B cell (primary cell): ENCODE measurements at regions not wholly inside any gene's neighbourhood (a gene's known extent, or its start where the extent isn't known, plus 50 kb on each side); places are given as distances from the start of the nearest gene placed in this dataset.

Experiments used
- ATAC-seq: fragments of 200-7000 bp; cut with Tn5 transposase; one replicate; pipeline ENCODE4 v1.10.0; 2021; ENCODE audit warnings: low read depth, mild to moderate bottlenecking, moderate number of reproducible peaks, moderate library complexity
- CTCF ChIA-PET: fragments of 350-600 bp; sonication (Branson Sonifier 250); formaldehyde crosslinking; loops from one replicate; lab custom pipeline; 2021; ENCODE audit warnings: antibody characterized with exemption, inconsistent platforms; lab: Charles Lee
- POLR2A ChIA-PET: fragments of 350-600 bp; sonication (Branson Sonifier 250); formaldehyde crosslinking; loops from one replicate; lab custom pipeline; 2021; ENCODE audit warnings: antibody characterized with exemption; lab: Charles Lee
- DNase-seq: peaks from one replicate; pipeline ENCODE4 v3.0.0; 2013
- H2AFZ ChIP-seq: 2 replicates; pipeline ENCODE4 v1.6.1; 2012; ENCODE audit warnings: mild to moderate bottlenecking, low read depth, low read length; ENCODE audit not compliant: insufficient read depth, poor library complexity, severe bottlenecking
- H3K27ac ChIP-seq, 2 donors: 1 replicate in 1 of 2; 2 replicates in 1 of 2; pipeline ENCODE4 v1.5.1; 2012 to 2013; ENCODE audit warnings: low read length in 2 of 2, mild to moderate bottlenecking in 2 of 2, moderate library complexity in 1 of 2
- H3K27me3 ChIP-seq, 4 experiments: fragments of 200-600 bp in 1 of 4; sonication (generic) in 1 of 4; replicated peaks in 1 of 4; 1 replicate in 2 of 4; 2 replicates in 2 of 4; pipeline versions ENCODE4 v1.6.1 to v1.7.0; 2013 to 2016; ENCODE audit warnings: low read length in 3 of 4, mild to moderate bottlenecking in 2 of 4, mixed read lengths in 1 of 4, moderate library complexity in 1 of 4; ENCODE audit not compliant: insufficient read depth in 4 of 4, control insufficient read depth in 3 of 4; ENCODE audit errors: control extremely low read depth in 1 of 4
- H3K36me3 ChIP-seq, 2 experiments: replicated peaks in 1 of 2; 1 replicate in 1 of 2; 2 replicates in 1 of 2; pipeline versions ENCODE4 v1.6.1 to v1.7.1; 2013; ENCODE audit warnings: low read length in 1 of 2; ENCODE audit not compliant: insufficient read depth in 2 of 2, control insufficient read depth in 1 of 2; ENCODE audit errors: control extremely low read depth in 1 of 2, extremely low read depth in 1 of 2
- H3K4me1 ChIP-seq, 2 donors: fragments of 200-600 bp in 1 of 2; sonication (generic) in 1 of 2; 1 replicate in 1 of 2; 2 replicates in 1 of 2; pipeline versions ENCODE4 v1.5.1 to v1.6.1; 2013 to 2017; ENCODE audit warnings: low read length in 2 of 2; ENCODE audit not compliant: control insufficient read depth in 2 of 2, insufficient read depth in 2 of 2
- H3K4me2 ChIP-seq: replicated peaks from 2 replicates; pipeline ENCODE3; 2012; ENCODE audit warnings: mild to moderate bottlenecking, low read depth, low read length; ENCODE audit not compliant: poor library complexity, severe bottlenecking
- H3K4me3 ChIP-seq, 5 experiments: fragments of 200-600 bp in 1 of 5; sonication (generic) in 1 of 5; 1 replicate in 3 of 5; 2 replicates in 2 of 5; pipeline versions ENCODE4 v1.5.1 to v1.7.0; 2011 to 2016; ENCODE audit warnings: low read length in 4 of 5, mild to moderate bottlenecking in 4 of 5, low read depth in 2 of 5, control low read depth in 1 of 5, moderate library complexity in 1 of 5; ENCODE audit not compliant: insufficient read depth in 1 of 5; ENCODE audit errors: control extremely low read depth in 1 of 5, extremely low read depth in 1 of 5
- H3K79me2 ChIP-seq: fragments of 200-600 bp; sonication (generic); one replicate; pipeline ENCODE4 v1.6.0; 2016; ENCODE audit warnings: low read length; ENCODE audit not compliant: control insufficient read depth, insufficient read depth
- H3K9ac ChIP-seq: fragments of 200-600 bp; sonication (generic); 2 replicates; pipeline ENCODE4 v1.6.1; 2017; ENCODE audit warnings: mild to moderate bottlenecking, low read length, moderate library complexity
- H3K9me3 ChIP-seq, 3 donors: one replicate each; pipeline versions ENCODE4 v1.6.1 to v1.7.1; 2013; ENCODE audit warnings: low read length in 2 of 3; ENCODE audit not compliant: control insufficient read depth in 2 of 3, insufficient read depth in 1 of 3; ENCODE audit errors: control extremely low read depth in 1 of 3
- H4K20me1 ChIP-seq: 2 replicates; pipeline ENCODE4 v1.6.0; 2012; ENCODE audit warnings: mild to moderate bottlenecking, low read length; ENCODE audit not compliant: insufficient read depth, control insufficient read depth, poor library complexity, severe bottlenecking
- H3K27ac Mint-ChIP-seq: one replicate; pipeline ENCODE4 v1.8.0; 2021; ENCODE audit warnings: mixed read lengths
- H3K27me3 Mint-ChIP-seq: one replicate; pipeline ENCODE4 v1.8.0; 2021; ENCODE audit warnings: mixed read lengths
- H3K4me1 Mint-ChIP-seq: one replicate; pipeline ENCODE4 v1.8.0; 2021; ENCODE audit warnings: mixed read lengths
- H3K4me3 Mint-ChIP-seq: one replicate; pipeline ENCODE4 v1.8.0; 2021; ENCODE audit warnings: mixed read lengths
- H3K9me3 Mint-ChIP-seq: one replicate; pipeline ENCODE4 v1.8.0; 2022; ENCODE audit warnings: mixed read lengths; ENCODE audit not compliant: insufficient read depth
- CTCF ChIP-seq: fragments of 200-600 bp; IDR thresholded peaks from one replicate; pipeline ENCODE4 v1.8.0; 2022; ENCODE audit warnings: antibody characterized with exemption, mild to moderate bottlenecking
- EZH2 ChIP-seq: IDR thresholded peaks from 2 replicates; pipeline ENCODE4 v1.6.1; 2012; ENCODE audit warnings: borderline replicate concordance, low read depth, mild to moderate bottlenecking, moderate library complexity, low read length; ENCODE audit not compliant: insufficient read depth, poor library complexity, severe bottlenecking
- WGBS: methylation state at CpG from one replicate; pipeline ENCODE4 v1.1.5; 2013; ENCODE audit warnings: missing lambda C conversion rate; ENCODE audit not compliant: insufficient coverage; 5-methylcytosine and 5-hydroxymethylcytosine counted together
- intact Hi-C: fragments of 100-400 bp; cut with micrococcal nuclease; formaldehyde crosslinking; loops from one replicate; pipeline ENCODE4 v1.10.0; 2022

- H3K27me3 Mint-ChIP-seq: no peaks in the 10 kb centered on the region
- no peak overlapping the region for H3K9ac ChIP-seq
- no peaks in the 10 kb centered on the region for H3K9me3 Mint-ChIP-seq
- intact Hi-C loops: no loop called here
- peaks cover 12 to 18% of the 10 kb centered on the region in 2 donors for H3K4me1 ChIP-seq
- CTCF ChIA-PET: no interaction called here
- H3K4me3 ChIP-seq: no peak overlapping the region
- POLR2A ChIA-PET: interaction anchor here (0.7 to 1.4 kb wide), 2 partner anchors 9 to 18 kb away, joined by 3 to 4 read pairs; no protein-coding TSS in a partner anchor
- no peaks in the 10 kb centered on the region for H4K20me1 ChIP-seq
- TF ChIP-seq EZH2: no peak
- no peak for TF ChIP-seq CTCF
- WGBS: no CpG with 5 or more reads among the region's 3 CpGs
- no peaks in the 10 kb centered on the region for H3K9me3 ChIP-seq
- no peak overlapping the region for H3K27ac Mint-ChIP-seq
- DNase-seq (no peak), ATAC-seq (no peak)
- no peak overlapping the region for H3K4me2 ChIP-seq
- no peaks in the 10 kb centered on the region for H3K27me3 ChIP-seq
- no peaks in the 10 kb centered on the region for H3K79me2 ChIP-seq
- H3K27ac ChIP-seq: no peak overlapping the region
- H2AFZ ChIP-seq: no peak overlapping the region
- H3K4me3 Mint-ChIP-seq: no peak overlapping the region
- no peaks in the 10 kb centered on the region for H3K36me3 ChIP-seq
- H3K4me1 Mint-ChIP-seq: peaks cover 36% of the 10 kb centered on the region
These were observed 185.7 kb upstream of the BTG1 start for GRCh38 chr12:92331383-92331782.

GRCh38 chr12:92330654-92331053 lies 185.0 kb upstream of the BTG1 start:
- H3K27me3 ChIP-seq: no peaks in the 10 kb centered on the region
- peaks cover 0 to 3% (median 0%) of the 10 kb centered on the region in 3 donors for H3K9me3 ChIP-seq
- H3K36me3 ChIP-seq: no peaks in the 10 kb centered on the region
- DNase-seq: no peak
- no peak for TF ChIP-seq CTCF
- TF ChIP-seq EZH2: no peak
- no peaks in the 10 kb centered on the region for H3K27me3 Mint-ChIP-seq
- no peak overlapping the region for H3K4me3 ChIP-seq
- WGBS: 100% methylated on average over 1 of the region's 3 CpGs
- H2AFZ ChIP-seq: no peak overlapping the region
- no peaks in the 10 kb centered on the region for H3K79me2 ChIP-seq
- no peak overlapping the region for H3K27ac ChIP-seq
- intact Hi-C loops: no loop called here
- H3K4me2 ChIP-seq: no peak overlapping the region
- ChIA-PET POLR2A (interaction anchor here (1.4 kb wide), 1 partner anchor 10 kb away, joined by 3 read pairs; no protein-coding TSS in a partner anchor), CTCF (no interaction called here)
- peaks cover 39% of the 10 kb centered on the region for H3K4me1 Mint-ChIP-seq
- no peaks in the 10 kb centered on the region for H4K20me1 ChIP-seq
- no peaks in the 10 kb centered on the region for H3K9me3 Mint-ChIP-seq
- no peak overlapping the region for H3K9ac ChIP-seq
- no peak overlapping the region for H3K27ac Mint-ChIP-seq
- H3K4me3 Mint-ChIP-seq: no peak overlapping the region
- H3K4me1 ChIP-seq: peaks cover 12 to 18% of the 10 kb centered on the region in 2 donors
- ATAC-seq: no peak
